Endothelial cell of umbilical vein (primary cell): ENCODE measurements at regions not wholly inside any gene's neighbourhood (a gene's known extent, or its start where the extent isn't known, plus 50 kb on each side); places are given as distances from the start of the nearest gene placed in this dataset.

ENCODE experiments used
- BruUV-seq: library from RNA; stranded (reverse); fragments of 400-500 nt; replicated peaks from 2 replicates; lab custom pipeline; 2021; lab: Mats Ljungman, UMichigan
- CTCF ChIA-PET: fragments of 300-600, 350-600 bp; sonication (Branson Sonifier 250); formaldehyde crosslinking; loops from one replicate; lab custom pipeline; 2021; ENCODE audit warnings: antibody characterized with exemption, inconsistent platforms; lab: Charles Lee
- POLR2A ChIA-PET: fragments of 300-600, 350-600 bp; sonication (Branson Sonifier 250); formaldehyde crosslinking; loops from one replicate; lab custom pipeline; 2021; ENCODE audit warnings: antibody characterized with exemption, inconsistent platforms; lab: Charles Lee
- DNase-seq: peaks from one replicate; pipeline ENCODE4 v3.0.0-alpha.2; 2011; ENCODE audit warnings: low read depth, low spot score
- FAIRE-seq: peaks from 2 replicates; lab custom pipeline; 2011; peaks lifted over from hg19 to GRCh38; lab: Jason Lieb, UNC
- H2AFZ ChIP-seq: 2 replicates; pipeline ENCODE4 v1.6.0; 2012; ENCODE audit warnings: low read depth, low read length, control low read depth, inconsistent platforms
- H3K27ac ChIP-seq: 2 replicates; pipeline ENCODE4 v1.5.1; 2011; ENCODE audit warnings: low read depth, mild to moderate bottlenecking, control low read depth, low read length, moderate library complexity; ENCODE audit not compliant: insufficient read depth
- H3K27me3 ChIP-seq, 2 experiments: 2 replicates each; pipeline versions ENCODE4 v1.6.0 to v1.6.1; 2011; ENCODE audit warnings: low read length in 2 of 2, mixed read lengths in 1 of 2; ENCODE audit not compliant: control insufficient read depth in 2 of 2, insufficient read depth in 2 of 2
- H3K36me3 ChIP-seq, 2 experiments: 2 replicates in 1 of 2; 3 replicates in 1 of 2; pipeline ENCODE4 v1.5.1; 2011; ENCODE audit warnings: low read length in 2 of 2, mild to moderate bottlenecking in 1 of 2, moderate library complexity in 1 of 2; ENCODE audit not compliant: control insufficient read depth in 2 of 2, insufficient read depth in 2 of 2; ENCODE audit errors: extremely low read depth in 1 of 2
- H3K4me1 ChIP-seq: 3 replicates; pipeline ENCODE4 v1.5.1; 2011; ENCODE audit warnings: mild to moderate bottlenecking, low read length; ENCODE audit not compliant: control insufficient read depth, insufficient read depth; ENCODE audit errors: extremely low read depth
- H3K4me2 ChIP-seq: 2 replicates; pipeline ENCODE4 v1.6.1; 2011; ENCODE audit warnings: low read length, control low read depth, mixed read lengths; ENCODE audit not compliant: insufficient read depth
- H3K4me3 ChIP-seq, 3 experiments: fragments of 200-600 bp in 1 of 3; sonication (generic), shearing (Covaris generic) in 1 of 3; replicated peaks in 1 of 3; 2 replicates each; pipeline ENCODE4 v1.5.1; 2011 to 2016; ENCODE audit warnings: control low read depth in 3 of 3, low read length in 3 of 3, mild to moderate bottlenecking in 2 of 3, inconsistent platforms in 1 of 3, low read depth in 1 of 3, moderate library complexity in 1 of 3; ENCODE audit not compliant: insufficient read depth in 1 of 3
- H3K79me2 ChIP-seq: 2 replicates; pipeline ENCODE4 v1.6.0; 2012; ENCODE audit warnings: low read length, inconsistent platforms; ENCODE audit not compliant: control insufficient read depth, insufficient read depth
- H3K9ac ChIP-seq: replicated peaks from 2 replicates; pipeline ENCODE3; 2011; ENCODE audit warnings: low read length, control low read depth; ENCODE audit not compliant: insufficient read depth; ENCODE audit errors: extremely low read depth
- H3K9me1 ChIP-seq: replicated peaks from 3 replicates; pipeline ENCODE4 v1.6.0; 2011; ENCODE audit warnings: mild to moderate bottlenecking, low read length; ENCODE audit not compliant: control insufficient read depth, insufficient read depth; ENCODE audit errors: extremely low read depth
- H3K9me3 ChIP-seq: replicated peaks from 2 replicates; pipeline ENCODE4 v1.5.1; 2012; ENCODE audit warnings: low read length, inconsistent platforms; ENCODE audit not compliant: control insufficient read depth, insufficient read depth
- H4K20me1 ChIP-seq: replicated peaks from 2 replicates; pipeline ENCODE3; 2011; ENCODE audit warnings: mild to moderate bottlenecking, low read length; ENCODE audit not compliant: control insufficient read depth, insufficient read depth; ENCODE audit errors: extremely low read depth
- CTCF ChIP-seq, 2 donors: IDR thresholded peaks; 1 replicate in 1 of 2; 2 replicates in 1 of 2; pipeline ENCODE4 v1.5.1; 2011; ENCODE audit warnings: low read length in 2 of 2, mild to moderate bottlenecking in 2 of 2, moderate library complexity in 2 of 2, control low read depth in 1 of 2, inconsistent platforms in 1 of 2, low read depth in 1 of 2; ENCODE audit not compliant: insufficient read depth in 1 of 2; ENCODE audit errors: extremely low read depth in 1 of 2
- EZH2 ChIP-seq: IDR thresholded peaks from 2 replicates; pipeline ENCODE4 v1.6.1; 2012; ENCODE audit warnings: borderline replicate concordance, low read depth, mild to moderate bottlenecking, moderate library complexity, low read length, inconsistent platforms; ENCODE audit not compliant: severe bottlenecking
- FOS ChIP-seq: IDR thresholded peaks from 2 replicates; pipeline ENCODE4 v1.6.1; 2011; ENCODE audit warnings: mild to moderate bottlenecking, low read length, moderate library complexity, borderline replicate concordance; ENCODE audit not compliant: insufficient read depth
- GATA2 ChIP-seq: IDR thresholded peaks from 2 replicates; pipeline ENCODE4 v1.7.0; 2011; ENCODE audit warnings: low read depth, mild to moderate bottlenecking, moderate library complexity, mixed read lengths, low read length; ENCODE audit not compliant: insufficient read length, insufficient read depth
- JUN ChIP-seq: IDR thresholded peaks from 2 replicates; pipeline ENCODE4 v1.6.1; 2011; ENCODE audit warnings: borderline replicate concordance, low read depth; ENCODE audit not compliant: insufficient read length, insufficient read depth
- MAX ChIP-seq: IDR thresholded peaks from 2 replicates; pipeline ENCODE4 v1.6.1; 2011; ENCODE audit not compliant: insufficient read depth, insufficient read length
- MYC ChIP-seq: IDR thresholded peaks from one replicate; pipeline ENCODE4 v1.6.1; 2011; ENCODE audit warnings: mild to moderate bottlenecking, low read depth, low read length
- POLR2A ChIP-seq: IDR thresholded peaks from 2 replicates; pipeline ENCODE4 v1.6.1; 2012; ENCODE audit warnings: low read depth, mild to moderate bottlenecking, control low read depth, low read length
- POLR2AphosphoS5 ChIP-seq: IDR thresholded peaks from 2 replicates; pipeline ENCODE4 v1.6.1; 2012; ENCODE audit warnings: low read depth, mild to moderate bottlenecking, control low read depth, low read length, moderate library complexity; ENCODE audit not compliant: insufficient read depth
- dilution Hi-C: fragments of 300-500 bp; cut with MboI; formaldehyde crosslinking; loops from one replicate; pipeline ENCODE4 v1.15.0; 2019; ENCODE audit warnings: low sequenced_read_pairs; ENCODE audit not compliant: extremely low pct_ligation_motif_present
- intact Hi-C: fragments of 100-400 bp; cut with micrococcal nuclease; formaldehyde crosslinking; loops from one replicate; pipeline ENCODE4 v1.10.0; 2022

GRCh38 chr13:72506706-72507105 is 220.7 kb downstream of the MZT1 start:
- DNase-seq (no peak), FAIRE-seq (no peak)
- H3K9me3 ChIP-seq = no peaks in the 10 kb centered on the region
- intact Hi-C loops (no loop called here), dilution Hi-C loops (no loop called here)
- H3K36me3 ChIP-seq = no peaks in the 10 kb centered on the region
- no peak overlapping the region for H3K9ac ChIP-seq
- ChIA-PET CTCF (interaction anchor here (1.1 kb wide), 1 partner anchor 38 kb away, joined by 3 read pairs; no protein-coding TSS in a partner anchor), POLR2A (no interaction called here)
- no peak for TF ChIP-seq GATA2
- TF ChIP-seq MYC = no peak
- no peak for TF ChIP-seq POLR2A
- TF ChIP-seq POLR2AphosphoS5 = no peak
- no peak for TF ChIP-seq MAX
- no peaks in the 10 kb centered on the region for H3K4me1 ChIP-seq
- H3K79me2 ChIP-seq = no peaks in the 10 kb centered on the region
- H3K4me2 ChIP-seq = no peak overlapping the region
- H4K20me1 ChIP-seq = no peaks in the 10 kb centered on the region
- no peak overlapping the region for H3K27ac ChIP-seq
- no TSS peak for BruUV-seq
- H3K9me1 ChIP-seq = no peaks in the 10 kb centered on the region
- no peaks in the 10 kb centered on the region for H3K27me3 ChIP-seq
- no peak overlapping the region for H2AFZ ChIP-seq
- H3K4me3 ChIP-seq = no peak overlapping the region

- Histone ChIP-seq H3K27ac (no peak overlapping the region), H3K79me2 (no peaks in the 10 kb centered on the region), H3K27me3 (no peaks in the 10 kb centered on the region), H3K9me3 (no peaks in the 10 kb centered on the region), H4K20me1 (no peaks in the 10 kb centered on the region), H2AFZ (no peak overlapping the region), H3K4me2 (no peak overlapping the region), H3K9ac (no peak overlapping the region), H3K36me3 (no peaks in the 10 kb centered on the region), H3K4me3 (no peak overlapping the region), H3K9me1 (no peaks in the 10 kb centered on the region), H3K4me1 (no peaks in the 10 kb centered on the region)
- ChIA-PET CTCF (interaction anchor here (0.7 kb wide), 1 partner anchor 391 kb away, joined by 4 read pairs; no protein-coding TSS in a partner anchor), POLR2A (no interaction called here)
- DNase-seq (no peak), FAIRE-seq (no peak)
- no peak for TF ChIP-seq FOS
- TF ChIP-seq MAX = no peak
- no peak for TF ChIP-seq GATA2
- TF ChIP-seq EZH2 = no peak
- no peak for TF ChIP-seq JUN
- TF ChIP-seq MYC = no peak
- no peak for TF ChIP-seq POLR2A
- no peak for TF ChIP-seq POLR2AphosphoS5
- TF ChIP-seq CTCF (IDR thresholded peaks at IDR 0.05; ENCODE audit: extremely low read depth in 1 of 2, insufficient read depth in 1 of 2, low read depth in 1 of 2, low read length in 2 of 2) = no peak
- intact Hi-C loops = no loop called here
- no TSS peak for BruUV-seq
- dilution Hi-C loops = no loop called here
Measured at GRCh38 chr13:72505376-72505775, 222.1 kb downstream of the MZT1 start.
